MM.1S (cell line): ENCODE measurements at regions not wholly inside any gene's neighbourhood (a gene's known extent, or its start where the extent isn't known, plus 50 kb on each side); places are given as distances from the start of the nearest gene placed in this dataset.

Experiments used
- DNase-seq: peaks from one replicate; pipeline ENCODE4 v3.0.0-alpha.2; 2015
- H2AFZ ChIP-seq: fragments of 300-600 bp; sonication (generic); 2 replicates; pipeline ENCODE4 v1.6.0; 2016; ENCODE audit warnings: antibody characterized with exemption, low read length
- H3F3A ChIP-seq: fragments of 300-600 bp; sonication (generic); 2 replicates; pipeline ENCODE4 v1.6.1; 2016; ENCODE audit warnings: mild to moderate bottlenecking, antibody characterized with exemption, low read length, moderate library complexity, mixed read lengths; ENCODE audit not compliant: insufficient read depth
- H3K27ac ChIP-seq: fragments of 300-600 bp; sonication (generic); 2 replicates; pipeline ENCODE4 v1.5.1; 2016; ENCODE audit warnings: mild to moderate bottlenecking, low read length
- H3K27me3 ChIP-seq: fragments of 300-600 bp; sonication (generic); replicated peaks from 2 replicates; pipeline ENCODE4 v1.6.0; 2016; ENCODE audit warnings: low read length; ENCODE audit not compliant: insufficient read depth
- H3K36me3 ChIP-seq: fragments of 300-600 bp; sonication (generic); replicated peaks from 2 replicates; pipeline ENCODE4 v1.6.1; 2016; ENCODE audit warnings: mild to moderate bottlenecking, low read length, mixed read lengths; ENCODE audit not compliant: insufficient read depth
- H3K4me1 ChIP-seq: fragments of 300-600 bp; sonication (generic); 2 replicates; pipeline ENCODE4 v1.6.1; 2016; ENCODE audit warnings: low read length, mixed read lengths
- H3K4me2 ChIP-seq: fragments of 300-600 bp; sonication (generic); 2 replicates; pipeline ENCODE4 v1.6.0; 2016; ENCODE audit warnings: low read depth, low read length
- H3K4me3 ChIP-seq: fragments of 300-600 bp; sonication (generic); 2 replicates; pipeline ENCODE4 v1.5.1; 2016; ENCODE audit warnings: low read length, mixed read lengths
- H3K79me2 ChIP-seq: fragments of 300-600 bp; sonication (generic); 2 replicates; pipeline ENCODE4 v1.6.1; 2016; ENCODE audit warnings: mixed run types, low read length, mixed read lengths
- H3K9ac ChIP-seq: fragments of 300-600 bp; sonication (generic); 2 replicates; pipeline ENCODE4 v1.6.1; 2016; ENCODE audit warnings: low read length, mixed read lengths
- H3K9me2 ChIP-seq: fragments of 300-600 bp; sonication (generic); replicated peaks from 2 replicates; pipeline ENCODE4 v1.6.1; 2016; ENCODE audit warnings: mild to moderate bottlenecking, low read length, mixed read lengths; ENCODE audit not compliant: insufficient read depth
- H3K9me3 ChIP-seq: fragments of 300-600 bp; sonication (generic); replicated peaks from 2 replicates; pipeline ENCODE4 v1.6.1; 2016; ENCODE audit warnings: mild to moderate bottlenecking, low read length, mixed read lengths; ENCODE audit not compliant: insufficient read depth
- H4K20me1 ChIP-seq: fragments of 300-600 bp; sonication (generic); 2 replicates; pipeline ENCODE4 v1.6.1; 2016; ENCODE audit warnings: mild to moderate bottlenecking, low read length, moderate library complexity, mixed read lengths; ENCODE audit not compliant: insufficient read depth
- CTCF ChIP-seq: fragments of 300-600 bp; sonication (generic); IDR thresholded peaks from 2 replicates; pipeline ENCODE4 v1.5.1; 2016; ENCODE audit warnings: antibody characterized with exemption, low read length, mixed read lengths
- EZH2 ChIP-seq: fragments of 300-600 bp; sonication (generic); optimal IDR thresholded peaks from 2 replicates; pipeline ENCODE3; 2017; ENCODE audit warnings: low read depth, mild to moderate bottlenecking, antibody characterized with exemption, low read length, mixed read lengths
- EZH2phosphoT487 ChIP-seq: fragments of 300-600 bp; sonication (generic); IDR thresholded peaks from 2 replicates; pipeline ENCODE4 v1.6.1; 2018; ENCODE audit warnings: antibody characterized with exemption, low read length

DNA sequence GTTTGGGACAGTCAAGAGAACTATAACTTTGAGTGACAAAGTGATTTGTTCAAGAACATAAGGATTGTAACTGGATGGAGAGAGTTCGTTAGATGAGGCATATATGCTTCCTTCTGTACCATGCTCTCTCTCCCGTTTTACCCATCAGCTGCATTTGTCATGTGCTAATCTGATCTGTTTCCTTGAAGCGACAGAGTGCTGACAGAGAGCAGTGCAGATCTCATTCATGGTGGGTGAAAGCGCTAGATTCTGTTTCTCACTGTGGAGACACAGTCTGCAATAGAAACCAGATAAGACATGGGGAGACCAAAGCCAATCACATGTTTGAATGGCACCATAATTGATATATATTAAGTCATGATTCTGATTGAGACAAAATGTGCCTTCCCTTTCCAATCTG lies 456.6 kb upstream of the CELF4 start:
- no peaks in the 10 kb centered on the region for H3K79me2 ChIP-seq
- H3K36me3 ChIP-seq = no peaks in the 10 kb centered on the region
- no peaks in the 10 kb centered on the region for H3F3A ChIP-seq
- no peak overlapping the region for H3K4me2 ChIP-seq
- no peaks in the 10 kb centered on the region for H4K20me1 ChIP-seq
- no peak overlapping the region for H3K4me3 ChIP-seq
- no peaks in the 10 kb centered on the region for H3K27me3 ChIP-seq
- H3K9ac ChIP-seq = no peak overlapping the region
- TF ChIP-seq CTCF = no peak
- TF ChIP-seq EZH2phosphoT487 = no peak
- no peak for TF ChIP-seq EZH2
- H3K4me1 ChIP-seq = no peaks in the 10 kb centered on the region
- no peaks in the 10 kb centered on the region; the same call in 1 of the 2 replicates for H3K9me3 ChIP-seq
- H3K27ac ChIP-seq = no peak overlapping the region
- H3K9me2 ChIP-seq = no peaks in the 10 kb centered on the region
- no peak for DNase-seq
- H2AFZ ChIP-seq = no peak overlapping the region

- H3K36me3 ChIP-seq = no peaks in the 10 kb centered on the region
- H4K20me1 ChIP-seq = no peaks in the 10 kb centered on the region
- H3F3A ChIP-seq = no peaks in the 10 kb centered on the region
- H3K9ac ChIP-seq = no peak overlapping the region
- H3K9me2 ChIP-seq = no peaks in the 10 kb centered on the region
- H3K79me2 ChIP-seq = no peaks in the 10 kb centered on the region
- no peaks in the 10 kb centered on the region; the same call in 1 of the 2 replicates for H3K9me3 ChIP-seq
- H3K27me3 ChIP-seq = no peaks in the 10 kb centered on the region
- DNase-seq = no peak
- no peak overlapping the region for H2AFZ ChIP-seq
- TF ChIP-seq CTCF (no peak), EZH2phosphoT487 (no peak), EZH2 (no peak)
- H3K4me3 ChIP-seq = no peak overlapping the region
- no peak overlapping the region for H3K27ac ChIP-seq
- no peaks in the 10 kb centered on the region for H3K4me1 ChIP-seq
- H3K4me2 ChIP-seq = no peak overlapping the region
Measured at GRCh38 chr18:38019292-38019691, 453.7 kb upstream of the CELF4 start.

DNA sequence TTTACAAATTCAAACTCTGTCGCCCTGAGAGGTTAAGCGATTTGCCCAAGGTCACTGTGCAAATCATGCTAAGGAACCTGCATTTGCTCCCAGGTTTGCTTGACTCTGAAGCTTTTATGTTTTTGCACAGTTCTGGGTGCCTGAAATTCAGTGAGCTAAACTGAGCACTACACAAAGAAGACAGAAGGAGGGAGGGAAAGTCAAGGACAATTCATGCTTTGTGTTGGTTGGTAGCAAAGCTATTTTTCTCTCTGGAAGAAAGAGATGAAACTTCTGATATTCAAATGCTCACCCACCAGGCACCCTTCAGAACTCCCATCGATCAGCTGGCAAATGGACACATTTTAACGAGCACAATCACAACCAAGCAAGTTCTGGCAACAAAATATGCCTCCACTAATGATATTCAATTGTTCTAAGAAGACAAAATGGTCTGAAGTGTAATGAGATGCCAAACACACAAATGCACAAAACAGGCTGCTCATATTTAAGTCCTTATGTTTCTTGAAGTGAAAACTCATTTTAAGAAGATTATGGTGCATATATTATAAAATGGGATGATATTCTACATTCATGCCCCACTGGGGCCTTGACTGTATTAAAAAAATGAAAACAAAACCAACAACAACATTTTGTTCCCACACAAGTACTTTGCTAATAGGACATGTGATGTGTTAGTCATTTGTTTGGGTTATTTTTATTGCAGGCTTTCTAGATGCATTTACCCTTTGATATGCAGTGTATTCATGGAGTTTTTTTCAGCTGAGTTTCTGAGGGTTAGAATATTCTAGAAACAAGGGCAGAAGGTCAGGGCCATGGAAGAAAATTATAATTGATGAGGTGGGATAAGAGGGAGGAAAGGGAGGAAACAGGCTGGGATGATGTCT lies 445.6 kb upstream of the CELF4 start:
- Histone ChIP-seq H3K4me1 (no peaks in the 10 kb centered on the region), H3K27ac (no peak overlapping the region), H3K4me2 (no peak overlapping the region), H4K20me1 (no peaks in the 10 kb centered on the region), H3K36me3 (no peaks in the 10 kb centered on the region), H2AFZ (no peak overlapping the region), H3K9me2 (no peaks in the 10 kb centered on the region), H3K27me3 (no peaks in the 10 kb centered on the region), H3K4me3 (no peak overlapping the region), H3K9ac (no peak overlapping the region), H3K9me3 (no peaks in the 10 kb centered on the region), H3K79me2 (no peaks in the 10 kb centered on the region), H3F3A (no peaks in the 10 kb centered on the region)
- no peak for DNase-seq
- TF ChIP-seq EZH2 (no peak), CTCF (no peak), EZH2phosphoT487 (no peak)
